ENCODE measurements at regions not wholly inside any gene's neighbourhood (a gene's known extent, or its start where the extent isn't known, plus 50 kb on each side); places are given as distances from the start of the nearest gene placed in this dataset.

GRCh38 chr5:67805666-67806348 is 409.7 kb upstream of the PIK3R1 start:
- FAIRE-seq: no peak
- Histone ChIP-seq H3K4me3 (no peak overlapping the region), H3K27ac (no peak overlapping the region), H3K4me1 (no peaks in the 10 kb centered on the region), H3K4me2 (no peak overlapping the region), H3K9me3 (no peaks in the 10 kb centered on the region)
- POLR2A ChIA-PET: no interaction called here
- DNase-seq (ENCODE audit: low read depth in 1 of 2, low spot score in 1 of 2): no peak
- ATAC-seq: no peak
- WGBS (ENCODE audit: missing lambda C conversion rate): 13% methylated on average over 4 of the region's 4 CpGs
- CTCF ChIA-PET: no interaction called here
- TF ChIP-seq REST (IDR thresholded peaks at IDR 0.05) (no peak), CBX2 (IDR thresholded peaks at IDR 0.05; ENCODE audit: borderline replicate concordance, low read depth) (no peak), NFE2L2 (conservative IDR thresholded peaks at IDR 0.05; ENCODE audit: low read length) (no peak), SMC3 (IDR thresholded peaks at IDR 0.05) (no peak), FOXS1 (CRISPR knock-in tag; IDR thresholded peaks at IDR 0.05) (no peak), RNF2 (IDR thresholded peaks at IDR 0.05; ENCODE audit: borderline replicate concordance, low read depth) (no peak), PHF8 (IDR thresholded peaks at IDR 0.05; ENCODE audit: borderline replicate concordance, low read depth) (no peak), HOXA7 (CRISPR knock-in tag; IDR thresholded peaks at IDR 0.05) (no peak), CHD2 (IDR thresholded peaks at IDR 0.05; ENCODE audit: low read length, partially characterized antibody) (no peak), EHMT2 (IDR thresholded peaks at IDR 0.05; ENCODE audit: low read depth) (no peak), TFCP2L1 (CRISPR knock-in tag; IDR thresholded peaks at IDR 0.05) (no peak), EP300 (IDR thresholded peaks at IDR 0.05) (no peak), GATA3 (IDR thresholded peaks at IDR 0.05; ENCODE audit: borderline replicate concordance) (no peak), RFX5 (IDR thresholded peaks at IDR 0.05) (no peak), BCL3 (IDR thresholded peaks at IDR 0.05) (no peak), RARB (CRISPR knock-in tag; IDR thresholded peaks at IDR 0.05) (no peak), MAX (IDR thresholded peaks at IDR 0.05) (no peak), CTCF (IDR thresholded peaks at IDR 0.05) (no peak), HOXB5 (CRISPR knock-in tag; IDR thresholded peaks at IDR 0.05) (no peak)

GRCh38 chr5:67802766-67803165 is 412.8 kb upstream of the PIK3R1 start:
- FAIRE-seq (no peak), ATAC-seq (no peak), DNase-seq (ENCODE audit: low read depth in 1 of 2, low spot score in 1 of 2) (no peak)
- Histone ChIP-seq H3K4me2 (no peak overlapping the region), H3K27ac (no peak overlapping the region), H3K4me1 (no peaks in the 10 kb centered on the region), H3K4me3 (no peak overlapping the region), H3K9me3 (no peaks in the 10 kb centered on the region)
- WGBS (ENCODE audit: missing lambda C conversion rate): 2% methylated on average over 2 of the region's 2 CpGs
- ChIA-PET POLR2A (no interaction called here), CTCF (no interaction called here)
- TF ChIP-seq FOSB (CRISPR knock-in tag; IDR thresholded peaks at IDR 0.05) (no peak), HES2 (IDR thresholded peaks at IDR 0.05) (no peak), FOSL2 (IDR thresholded peaks at IDR 0.05) (no peak), FOSL2 (CRISPR knock-in tag; IDR thresholded peaks at IDR 0.05) (no peak), ZC3H11A (IDR thresholded peaks at IDR 0.05) (no peak), ZSCAN20 (CRISPR knock-in tag; IDR thresholded peaks at IDR 0.05) (no peak), BCL3 (IDR thresholded peaks at IDR 0.05) (no peak), E2F6 (IDR thresholded peaks at IDR 0.05; ENCODE audit: borderline replicate concordance, low read depth) (no peak), NFE2L2 (conservative IDR thresholded peaks at IDR 0.05; ENCODE audit: low read length) (no peak), MAX (IDR thresholded peaks at IDR 0.05) (no peak), EHF (CRISPR knock-in tag; IDR thresholded peaks at IDR 0.05) (no peak), CBX2 (IDR thresholded peaks at IDR 0.05; ENCODE audit: borderline replicate concordance, low read depth) (no peak), POLR2AphosphoS2 (conservative IDR thresholded peaks at IDR 0.05; ENCODE audit: low read length) (no peak)
